Esophagus (tissue), 2 donors: ENCODE measurements at regions not wholly inside any gene's neighbourhood (a gene's known extent, or its start where the extent isn't known, plus 50 kb on each side); places are given as distances from the start of the nearest gene placed in this dataset.

Experiments
- H3K27ac ChIP-seq, 2 donors: one replicate each; pipeline ENCODE4 v1.5.1; 2013; ENCODE audit warnings: low read depth in 2 of 2, mild to moderate bottlenecking in 2 of 2, inconsistent platforms in 1 of 2, low read length in 1 of 2, moderate library complexity in 1 of 2
- H3K27me3 ChIP-seq, 2 donors: one replicate each; pipeline ENCODE4 v1.6.1; 2013; ENCODE audit warnings: low read length in 2 of 2, control low read depth in 1 of 2, mild to moderate bottlenecking in 1 of 2; ENCODE audit not compliant: insufficient read depth in 2 of 2, control insufficient read depth in 1 of 2
- H3K36me3 ChIP-seq, 2 donors: one replicate each; pipeline ENCODE4 v1.6.1; 2013; ENCODE audit warnings: low read length in 1 of 2; ENCODE audit not compliant: control insufficient read depth in 2 of 2, insufficient read depth in 2 of 2
- H3K4me1 ChIP-seq, 2 donors: one replicate each; pipeline ENCODE4 v1.6.1; 2013; ENCODE audit warnings: low read length in 1 of 2; ENCODE audit not compliant: control insufficient read depth in 2 of 2, insufficient read depth in 2 of 2
- H3K4me3 ChIP-seq, 2 donors: one replicate each; pipeline ENCODE4 v1.5.1; 2013; ENCODE audit warnings: low read length in 2 of 2, mild to moderate bottlenecking in 2 of 2, low read depth in 1 of 2, moderate library complexity in 1 of 2
- H3K9me3 ChIP-seq, 2 donors: one replicate each; pipeline ENCODE4 v1.6.1; 2013; ENCODE audit warnings: mild to moderate bottlenecking in 2 of 2, low read depth in 1 of 2, low read length in 1 of 2, moderate library complexity in 1 of 2; ENCODE audit not compliant: control insufficient read depth in 2 of 2, insufficient read depth in 1 of 2
- WGBS, 2 donors: extraction: QIAGEN DNeasy Blood & Tissue Kit; methylation state at CpG; one replicate each; pipeline ENCODE4 v1.1.7; 2013; 5-methylcytosine and 5-hydroxymethylcytosine counted together
- donor health status: healthy with polysubstance abuse.
- donor health status: Bipolar disorder and iron deficiency.

- Histone ChIP-seq H3K27me3 (no peaks in the 10 kb centered on the region), H3K27ac (no peak overlapping the region), H3K4me1 (no peaks in the 10 kb centered on the region), H3K9me3 (no peaks in the 10 kb centered on the region), H3K4me3 (no peak overlapping the region), H3K36me3 (no peaks in the 10 kb centered on the region)
- WGBS, 2 donors = 61 to 69% methylated on average over 1 of the region's 1 CpG
Observed at GRCh38 chr2:63785096-63785495, 56.6 kb upstream of the UGP2 start.

- H3K4me1 ChIP-seq = no peaks in the 10 kb centered on the region
- no peaks in the 10 kb centered on the region for H3K27me3 ChIP-seq
- no peak overlapping the region for H3K27ac ChIP-seq
- H3K9me3 ChIP-seq = no peaks in the 10 kb centered on the region
- H3K36me3 ChIP-seq = no peaks in the 10 kb centered on the region
- no peak overlapping the region for H3K4me3 ChIP-seq
- WGBS, 2 donors = 95 to 96% methylated on average over 3 of the region's 3 CpGs
Observed at GRCh38 chr2:63786471-63786870, 55.2 kb upstream of the UGP2 start.

DNA sequence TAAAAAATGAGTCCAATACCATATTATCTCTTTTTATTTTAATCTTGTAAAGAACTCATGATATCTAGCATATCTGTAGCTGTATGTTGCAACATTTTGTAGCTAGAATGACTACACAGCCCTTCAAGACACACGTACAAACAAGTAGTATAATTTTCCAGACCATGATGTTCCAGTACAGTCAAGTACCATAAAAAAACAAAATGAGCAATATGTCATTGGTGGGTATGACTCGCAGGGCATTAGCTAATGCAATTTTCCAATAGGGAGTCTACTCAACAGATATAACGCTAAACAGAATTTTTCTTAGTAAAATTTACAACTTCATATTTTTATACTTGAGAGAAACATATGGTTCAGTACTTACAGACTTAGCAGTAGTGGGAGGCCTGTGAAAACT is 53.6 kb upstream of the UGP2 start:
- no peak overlapping the region for H3K27ac ChIP-seq
- no peaks in the 10 kb centered on the region for H3K4me1 ChIP-seq
- WGBS, 2 donors = 65 to 84% methylated on average over 3 of the region's 3 CpGs
- no peaks in the 10 kb centered on the region for H3K27me3 ChIP-seq
- no peak overlapping the region for H3K4me3 ChIP-seq
- H3K9me3 ChIP-seq = no peaks in the 10 kb centered on the region
- H3K36me3 ChIP-seq = no peaks in the 10 kb centered on the region

- H3K9me3 ChIP-seq = no peaks in the 10 kb centered on the region
- no peak overlapping the region for H3K4me3 ChIP-seq
- H3K4me1 ChIP-seq = no peaks in the 10 kb centered on the region
- no peaks in the 10 kb centered on the region for H3K36me3 ChIP-seq
- H3K27ac ChIP-seq = no peak overlapping the region
- H3K27me3 ChIP-seq = no peaks in the 10 kb centered on the region
- 82 to 89% methylated on average over 5 of the region's 5 CpGs for WGBS, 2 donors
Observed at GRCh38 chr2:63789338-63790020, 52.2 kb upstream of the UGP2 start.

- H3K27me3 ChIP-seq = no peaks in the 10 kb centered on the region
- no peaks in the 10 kb centered on the region for H3K9me3 ChIP-seq
- WGBS, 2 donors = 79 to 88% methylated on average over 2 of the region's 2 CpGs
- no peaks in the 10 kb centered on the region for H3K36me3 ChIP-seq
- no peaks in the 10 kb centered on the region for H3K4me1 ChIP-seq
- no peak overlapping the region for H3K27ac ChIP-seq
- H3K4me3 ChIP-seq = no peak overlapping the region
Observed at GRCh38 chr2:63790491-63790890, 51.2 kb upstream of the UGP2 start.

- whole genome bisulfite sequencing, 2 donors = 13 to 34% methylated on average over 1 of the region's 1 CpG
- Histone ChIP-seq H3K27me3 (no peaks in the 10 kb centered on the region), H3K4me1 (no peaks in the 10 kb centered on the region), H3K4me3 (no peak overlapping the region), H3K36me3 (no peaks in the 10 kb centered on the region), H3K27ac (no peak overlapping the region), H3K9me3 (no peaks in the 10 kb centered on the region)
Observed at GRCh38 chr2:63790906-63791305, 50.8 kb upstream of the UGP2 start.

- Histone ChIP-seq H3K9me3 (no peaks in the 10 kb centered on the region), H3K36me3 (no peaks in the 10 kb centered on the region), H3K4me3 (no peak overlapping the region), H3K27ac (no peak overlapping the region), H3K4me1 (no peaks in the 10 kb centered on the region), H3K27me3 (no peaks in the 10 kb centered on the region)
- WGBS, 2 donors = 92 to 93% methylated on average over 1 of the region's 1 CpG
Observed at GRCh38 chr2:63791387-63791786, 50.3 kb upstream of the UGP2 start.
